Astrocyte (in vitro differentiated cells and primary cell): ENCODE measurements at regions not wholly inside any gene's neighbourhood (a gene's known extent, or its start where the extent isn't known, plus 50 kb on each side); places are given as distances from the start of the nearest gene placed in this dataset.

Experiments
- CTCF ChIP-seq: IDR thresholded peaks from 2 replicates; pipeline ENCODE4 v1.5.1; 2011; ENCODE audit warnings: low read depth, mild to moderate bottlenecking, inconsistent platforms, low read length, moderate library complexity; ENCODE audit not compliant: insufficient read depth
- EZH2 ChIP-seq: IDR thresholded peaks from 2 replicates; pipeline ENCODE4 v1.6.1; 2012; ENCODE audit warnings: mild to moderate bottlenecking, low read length, inconsistent platforms; ENCODE audit not compliant: insufficient read depth

DNA sequence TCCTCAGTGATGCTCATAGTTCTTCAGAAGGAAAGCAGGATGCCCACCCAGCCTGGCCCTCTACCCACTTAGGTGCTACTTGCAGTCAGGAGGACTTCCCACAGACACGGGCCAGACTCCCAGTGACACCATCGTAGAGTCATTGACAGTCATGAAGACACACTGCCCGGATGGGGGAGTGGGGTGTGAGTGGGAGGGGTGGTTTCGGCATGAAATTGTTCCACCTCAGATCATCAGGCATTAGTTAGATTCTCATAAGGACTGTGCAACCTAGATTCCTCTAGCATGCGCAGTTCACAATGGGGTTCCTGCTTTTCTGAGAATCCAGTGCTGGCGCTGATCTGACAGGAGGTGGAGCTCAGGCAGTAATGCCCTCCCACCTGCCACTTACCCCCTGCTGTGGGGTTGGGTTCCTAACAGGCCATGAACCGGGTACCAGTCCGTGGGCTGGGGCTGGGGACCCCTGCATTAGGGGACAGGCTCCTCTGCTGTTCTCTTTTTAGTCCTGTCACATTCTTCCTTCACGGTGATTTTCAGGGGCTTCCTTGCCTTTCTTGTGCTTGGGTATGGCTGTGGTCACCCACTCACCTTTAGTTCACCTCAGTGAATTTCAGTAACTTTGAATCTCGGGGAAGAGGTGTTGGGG is 88.2 kb upstream of the ANKRD55 start:
- TF ChIP-seq CTCF (no peak), EZH2 (no peak)
